Activated CD4-positive, alpha-beta T cell treated with anti-CD3 and anti-CD28 coated beads for 48 hours (primary cell): ENCODE measurements at regions not wholly inside any gene's neighbourhood (a gene's known extent, or its start where the extent isn't known, plus 50 kb on each side); places are given as distances from the start of the nearest gene placed in this dataset.
"Not testable (repeated sequence)": the region's sequence is repeated elsewhere in the genome, so short reads cannot be mapped to it uniquely, and the experiment has no call there.

Experiments used
- DNase-seq: peaks from one replicate; pipeline ENCODE4 v3.0.0-alpha.2; 2020

GRCh38 chr4:43457866-43458265 lies 565.4 kb downstream of the GRXCR1 start:
- no peak for DNase-seq

- DNase-seq = no peak
Observed at GRCh38 chr4:43458293-43458692, 565.8 kb downstream of the GRXCR1 start.

GRCh38 chr4:43471950-43472349 lies 579.4 kb downstream of the GRXCR1 start:
- DNase-seq = no peak

GRCh38 chr4:43481526-43481925 lies 589.0 kb downstream of the GRXCR1 start:
- no peak for DNase-seq

GRCh38 chr4:43485196-43485595 lies 592.7 kb downstream of the GRXCR1 start:
- no peak for DNase-seq

GRCh38 chr4:43496188-43496587 lies 603.7 kb downstream of the GRXCR1 start:
- no peak for DNase-seq

- no peak for DNase-seq
Observed at GRCh38 chr4:43496602-43497001, 604.1 kb downstream of the GRXCR1 start.

- not testable (repeated sequence) for DNase-seq
Observed at GRCh38 chr4:43505823-43506222, 613.3 kb downstream of the GRXCR1 start.

GRCh38 chr4:43512253-43512652 lies 619.7 kb downstream of the GRXCR1 start:
- no peak for DNase-seq

- DNase-seq = no peak
Observed at GRCh38 chr4:43525646-43526045, 633.1 kb downstream of the GRXCR1 start.

GRCh38 chr4:43547561-43547960 lies 655.0 kb downstream of the GRXCR1 start:
- no peak for DNase-seq

GRCh38 chr4:43550981-43551627 lies 658.6 kb downstream of the GRXCR1 start:
- DNase-seq = no peak

GRCh38 chr4:43556262-43556661 lies 663.7 kb downstream of the GRXCR1 start:
- no peak for DNase-seq

- no peak for DNase-seq
Observed at GRCh38 chr4:43560047-43560446, 667.5 kb downstream of the GRXCR1 start.

- DNase-seq = no peak
Observed at GRCh38 chr4:43564107-43564506, 671.6 kb downstream of the GRXCR1 start.

GRCh38 chr4:43564591-43564990 lies 672.1 kb downstream of the GRXCR1 start:
- DNase-seq = no peak

- no peak for DNase-seq
Observed at GRCh38 chr4:43567644-43568043, 675.1 kb downstream of the GRXCR1 start.

GRCh38 chr4:43586813-43587212 lies 694.3 kb downstream of the GRXCR1 start:
- DNase-seq = no peak

- no peak for DNase-seq
Observed at GRCh38 chr4:43587758-43588157, 695.2 kb downstream of the GRXCR1 start.

- DNase-seq = no peak
Observed at GRCh38 chr4:43607400-43607799, 714.9 kb downstream of the GRXCR1 start.

- no peak for DNase-seq
Observed at GRCh38 chr4:43607827-43608461, 715.4 kb downstream of the GRXCR1 start.

- DNase-seq = no peak
Observed at GRCh38 chr4:43619219-43619618, 726.7 kb downstream of the GRXCR1 start.

GRCh38 chr4:43637893-43638292 lies 745.4 kb downstream of the GRXCR1 start:
- DNase-seq = not testable (repeated sequence)

GRCh38 chr4:43651991-43652390 lies 759.5 kb downstream of the GRXCR1 start:
- no peak for DNase-seq

GRCh38 chr4:43659547-43659946 lies 767.0 kb downstream of the GRXCR1 start:
- DNase-seq = not testable (repeated sequence)
